GM19025 (cell line): ENCODE measurements at regions not wholly inside any gene's neighbourhood (a gene's known extent, or its start where the extent isn't known, plus 50 kb on each side); places are given as distances from the start of the nearest gene placed in this dataset.

Experiments
- ATAC-seq: cut with Tn5 transposase; IDR thresholded peaks from one replicate; pipeline ENCODE4 v1.9.1; 2021; ENCODE audit warnings: mild to moderate bottlenecking, low read depth, moderate library complexity; ENCODE audit not compliant: unreplicated experiment

DNA sequence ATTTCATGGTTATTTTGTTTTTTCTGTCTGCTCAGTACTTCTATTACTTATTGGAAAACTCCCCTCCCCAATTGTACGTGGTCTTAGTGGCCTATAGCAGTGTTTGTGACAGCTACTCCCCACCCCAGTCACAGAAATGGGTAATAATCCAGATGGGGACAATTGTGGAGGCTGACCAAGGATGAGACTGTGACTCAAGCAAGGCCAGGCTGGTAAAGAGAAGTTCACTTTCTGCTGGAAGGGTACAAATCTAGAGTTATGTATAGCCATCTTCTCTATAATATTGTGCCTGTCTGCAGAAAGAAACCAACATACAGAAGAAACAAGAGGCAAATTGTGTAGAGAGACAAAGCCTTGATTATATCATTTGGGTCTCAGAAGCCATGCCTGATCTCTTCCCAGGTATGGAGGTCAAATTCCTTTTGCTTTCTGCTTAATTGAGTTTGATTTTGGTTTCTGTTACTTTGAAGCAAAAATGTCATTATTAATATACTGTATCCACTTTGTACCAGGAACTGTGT lies 270.4 kb downstream of the HLX start:
- no peak for ATAC-seq

- no peak for ATAC-seq
Observed at GRCh38 chr1:221150996-221151395, 271.8 kb downstream of the HLX start.

GRCh38 chr1:221154932-221155331 lies 275.7 kb downstream of the HLX start:
- ATAC-seq, result no peak

GRCh38 chr1:221157026-221157761 lies 278.0 kb downstream of the HLX start:
- ATAC-seq, result no peak

GRCh38 chr1:221159608-221160007 lies 280.4 kb downstream of the HLX start:
- no peak for ATAC-seq

GRCh38 chr1:221161571-221162041 lies 282.4 kb downstream of the HLX start:
- no peak for ATAC-seq

DNA sequence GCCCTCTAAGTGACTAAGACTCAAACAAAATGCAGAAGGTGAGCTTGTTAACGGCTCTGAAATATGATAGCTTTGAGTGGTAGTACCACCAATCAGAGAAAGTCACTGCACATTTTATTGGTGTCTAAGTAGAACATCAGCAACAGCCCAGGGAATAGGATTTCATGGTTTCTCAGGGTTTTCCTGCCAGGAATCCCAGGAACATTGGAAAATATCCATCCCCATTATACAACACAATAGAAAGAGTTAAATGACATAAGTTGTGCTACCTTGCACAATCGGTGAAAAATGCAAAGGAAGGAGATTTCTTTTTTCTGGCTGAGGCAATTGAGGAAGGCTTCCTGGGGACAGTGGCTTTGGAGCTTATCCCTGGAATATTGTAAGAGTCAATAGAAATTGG lies 283.1 kb downstream of the HLX start:
- no peak for ATAC-seq

- ATAC-seq, result no peak
Observed at GRCh38 chr1:221162939-221163338, 283.7 kb downstream of the HLX start.

GRCh38 chr1:221164029-221164428 lies 284.8 kb downstream of the HLX start:
- no peak for ATAC-seq

- no peak for ATAC-seq
Observed at GRCh38 chr1:221164951-221165838, 286.0 kb downstream of the HLX start.

- no peak for ATAC-seq
Observed at GRCh38 chr1:221165839-221166500, 286.7 kb downstream of the HLX start.

DNA sequence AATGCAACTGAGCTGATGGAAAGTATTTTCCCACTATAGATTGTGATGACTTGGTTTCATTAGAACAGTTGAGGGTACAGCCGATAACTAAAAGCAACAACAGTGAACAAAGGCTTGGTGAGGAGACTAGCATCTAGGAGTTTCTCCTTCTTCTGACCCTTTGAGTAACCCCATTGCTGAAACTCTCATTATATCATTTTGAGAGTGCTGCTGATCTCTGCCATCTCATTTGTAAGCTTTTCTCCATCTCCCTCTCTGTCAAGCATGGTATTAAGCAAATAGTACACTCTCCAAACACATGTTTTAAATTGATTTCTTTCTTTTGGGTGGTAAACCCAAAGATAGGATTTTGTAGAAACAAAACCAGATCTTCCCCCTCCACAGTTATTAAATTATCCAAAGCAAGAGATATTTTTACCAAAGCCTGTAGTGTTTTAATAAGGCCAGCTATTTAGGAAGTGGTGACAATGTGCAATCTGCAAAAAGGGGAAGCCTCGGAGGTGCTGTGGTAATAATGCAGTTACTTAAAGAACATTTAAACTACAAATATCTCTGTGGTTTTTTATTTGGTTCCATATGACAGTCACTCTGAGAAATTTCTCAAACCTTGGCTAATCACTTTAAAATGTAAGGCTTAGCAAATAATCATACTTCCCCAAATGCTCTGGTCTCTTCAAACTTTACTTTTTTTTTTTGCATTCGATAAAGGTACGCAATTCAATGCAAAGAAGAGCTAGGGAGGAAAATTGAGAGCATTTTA lies 287.5 kb downstream of the HLX start:
- no peak for ATAC-seq

DNA sequence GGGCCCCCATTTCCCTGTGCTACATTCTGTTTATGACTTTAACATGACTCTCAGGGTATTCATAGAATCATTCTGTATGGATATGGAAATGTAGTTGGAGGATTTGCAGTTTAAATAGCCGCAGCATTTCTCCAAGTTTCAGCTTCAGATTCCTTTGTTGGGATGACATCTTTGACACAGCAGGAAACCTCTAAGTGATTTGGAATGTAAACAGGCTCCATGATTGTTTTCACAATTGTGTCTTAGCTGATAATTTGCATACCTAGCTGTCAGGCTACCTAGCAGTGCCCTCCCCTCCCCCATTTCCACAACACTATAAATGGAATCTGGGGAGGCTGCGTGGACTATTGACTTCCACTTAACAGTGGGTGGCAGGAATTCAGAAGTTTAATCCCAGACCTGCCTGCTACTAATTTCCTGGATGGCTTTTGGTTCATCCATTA lies 290.2 kb downstream of the HLX start:
- no peak for ATAC-seq

DNA sequence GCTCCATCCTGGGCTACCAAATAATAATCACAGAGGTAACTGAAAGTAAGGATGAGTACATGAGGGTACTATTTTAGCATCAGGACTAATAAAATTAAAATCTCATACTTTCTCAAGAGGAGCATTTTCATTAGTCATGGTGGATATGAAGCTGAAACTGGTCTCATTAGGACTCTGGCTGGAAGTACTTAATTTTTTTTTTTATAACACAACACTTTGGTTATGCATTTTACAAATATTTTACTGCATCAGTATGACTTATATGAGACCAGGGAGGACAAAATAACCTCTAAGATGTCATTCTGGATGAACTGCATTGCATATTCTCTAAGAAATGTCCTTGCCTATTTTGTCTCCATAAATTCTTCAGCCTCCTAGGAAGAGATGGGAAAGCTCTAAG lies 290.9 kb downstream of the HLX start:
- no peak for ATAC-seq

DNA sequence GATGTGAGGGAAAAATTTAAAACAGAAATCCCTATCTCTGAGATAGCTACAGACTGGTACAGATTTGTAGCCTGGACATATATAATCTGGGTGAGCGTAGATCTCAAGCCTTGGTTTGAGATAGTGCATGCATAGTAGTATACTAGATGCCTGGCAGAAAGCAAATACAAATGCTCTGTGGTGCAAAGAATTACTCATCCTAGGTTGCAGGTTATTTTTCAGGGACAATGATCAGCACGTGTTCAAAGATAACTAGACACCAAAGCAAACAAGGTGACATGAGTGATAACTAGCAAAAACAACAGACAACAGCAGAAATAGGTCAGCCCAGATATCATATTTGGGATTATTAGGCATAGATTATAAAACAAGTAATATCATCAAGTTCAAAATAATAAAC lies 292.5 kb downstream of the HLX start:
- no peak for ATAC-seq

GRCh38 chr1:221172841-221173240 lies 293.6 kb downstream of the HLX start:
- no peak for ATAC-seq

DNA sequence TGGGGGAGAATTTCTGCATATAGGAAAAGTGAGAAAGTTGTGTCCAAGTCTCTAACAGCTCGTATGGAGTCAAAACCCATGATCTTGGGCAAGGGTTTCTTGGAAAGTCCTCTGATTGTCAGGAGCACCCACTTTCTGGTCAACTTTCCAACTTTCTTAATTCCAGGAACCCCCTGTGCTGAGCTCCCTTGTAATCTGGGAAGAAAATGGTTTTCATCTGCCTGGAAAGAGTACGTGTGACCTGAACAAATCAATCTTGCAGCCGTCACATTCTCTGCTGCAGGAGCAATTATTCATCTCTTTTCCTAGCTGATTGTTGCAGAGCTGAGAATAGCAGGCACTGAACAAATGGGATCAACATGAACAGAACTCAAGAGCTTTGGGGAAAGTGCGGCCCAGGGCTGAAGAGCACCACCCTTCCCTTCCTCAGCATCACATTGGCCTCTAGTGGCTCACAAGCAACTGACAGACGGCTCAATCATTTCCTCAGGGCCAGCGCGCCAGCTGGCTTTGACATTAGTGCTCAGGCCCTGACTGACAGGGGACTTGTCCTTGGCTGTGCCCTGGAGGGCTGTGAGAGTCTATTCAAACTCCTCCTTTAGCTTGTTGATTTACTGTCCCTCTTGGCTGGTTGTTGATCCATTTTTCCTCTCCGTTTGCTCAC lies 295.2 kb downstream of the HLX start:
- no peak for ATAC-seq

DNA sequence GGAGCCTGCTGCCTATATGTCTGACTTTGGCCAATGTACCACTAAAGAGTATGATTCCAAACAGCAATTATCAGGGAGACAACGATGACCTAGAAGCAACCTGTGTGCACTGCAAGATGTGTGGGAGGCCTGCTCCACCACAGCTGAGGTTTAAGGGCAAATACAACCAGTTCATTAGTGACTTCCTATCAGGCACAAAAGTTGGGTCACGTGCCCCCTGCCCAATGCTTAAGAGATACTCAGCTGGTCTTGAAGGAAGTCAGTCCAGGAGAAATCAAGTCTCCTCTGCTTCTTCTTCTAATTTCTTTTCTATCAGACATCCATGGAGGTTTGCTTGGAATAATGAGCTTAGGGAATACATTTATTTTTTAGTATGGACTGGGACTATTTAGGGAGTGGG lies 296.0 kb downstream of the HLX start:
- no peak for ATAC-seq

- ATAC-seq, result no peak
Observed at GRCh38 chr1:221180704-221181368, 301.6 kb downstream of the HLX start.
